GM23338 (cell line): ENCODE measurements at regions not wholly inside any gene's neighbourhood (a gene's known extent, or its start where the extent isn't known, plus 50 kb on each side); places are given as distances from the start of the nearest gene placed in this dataset.

Experiments used
- ATAC-seq: fragments of 200-7000 bp; cut with Tn5 transposase; 3 replicates; pipeline ENCODE4 v1.9.1; 2020
- DNase-seq: peaks from one replicate; pipeline ENCODE4 v3.0.0-alpha.2; 2015; ENCODE audit warnings: low spot score
- H2AFZ ChIP-seq: fragments of 200-600 bp; sonication (generic); 2 replicates; pipeline ENCODE4 v1.8.0; 2016; ENCODE audit warnings: antibody characterized with exemption, mild to moderate bottlenecking, moderate library complexity
- H3F3A ChIP-seq: fragments of 200-600 bp; sonication (generic); replicated peaks from 2 replicates; pipeline ENCODE4 v1.8.0; 2017; ENCODE audit warnings: antibody characterized with exemption, mixed run types, low read depth
- H3K27ac ChIP-seq: fragments of 200-600 bp; sonication (generic); 2 replicates; pipeline ENCODE4 v1.6.1; 2016; ENCODE audit warnings: low read depth
- H3K27me3 ChIP-seq: fragments of 200-600 bp; sonication (generic); 2 replicates; pipeline ENCODE4 v1.8.0; 2016; ENCODE audit warnings: mild to moderate bottlenecking, mixed run types, moderate library complexity; ENCODE audit not compliant: insufficient read depth
- H3K36me3 ChIP-seq: fragments of 200-600 bp; sonication (generic); 2 replicates; pipeline ENCODE4 v1.8.0; 2016; ENCODE audit warnings: mild to moderate bottlenecking; ENCODE audit not compliant: insufficient read depth
- H3K4me1 ChIP-seq: fragments of 200-600 bp; sonication (generic); 2 replicates; pipeline ENCODE4 v1.8.0; 2016; ENCODE audit warnings: mild to moderate bottlenecking, moderate library complexity; ENCODE audit not compliant: insufficient read depth
- H3K4me2 ChIP-seq: fragments of 200-600 bp; sonication (generic); 2 replicates; pipeline ENCODE4 v1.7.1; 2017; ENCODE audit warnings: mixed run types
- H3K4me3 ChIP-seq: fragments of 200-600 bp; sonication (generic); 2 replicates; pipeline ENCODE4 v1.6.1; 2016; ENCODE audit warnings: mixed run types
- H3K79me2 ChIP-seq: fragments of 200-600 bp; sonication (generic); replicated peaks from 2 replicates; pipeline ENCODE4 v1.8.0; 2017; ENCODE audit warnings: mild to moderate bottlenecking; ENCODE audit not compliant: insufficient read depth
- H3K9me2 ChIP-seq: fragments of 200-600 bp; sonication (generic); 2 replicates; pipeline ENCODE4 v1.8.0; 2017; ENCODE audit not compliant: insufficient read depth
- H4K20me1 ChIP-seq: fragments of 200-600 bp; sonication (generic); replicated peaks from 2 replicates; pipeline ENCODE4 v1.8.0; 2017; ENCODE audit warnings: mild to moderate bottlenecking; ENCODE audit not compliant: insufficient read depth
- H3K27ac Mint-ChIP-seq: 2 replicates; pipeline ENCODE4 v1.8.0; 2020; ENCODE audit warnings: inconsistent platforms, mild to moderate bottlenecking, moderate library complexity, mixed read lengths
- H3K27me3 Mint-ChIP-seq: 3 replicates; pipeline ENCODE4 v1.8.0; 2022; ENCODE audit warnings: low read depth, mild to moderate bottlenecking, moderate library complexity, mixed read lengths, inconsistent platforms; ENCODE audit not compliant: insufficient read depth, poor library complexity
- H3K36me3 Mint-ChIP-seq: 3 replicates; pipeline ENCODE4 v1.8.0; 2021; ENCODE audit warnings: low read depth, mild to moderate bottlenecking, inconsistent platforms, moderate library complexity, mixed read lengths
- H3K4me1 Mint-ChIP-seq: 3 replicates; pipeline ENCODE4 v1.8.0; 2020; ENCODE audit warnings: mild to moderate bottlenecking, inconsistent platforms, mixed read lengths
- H3K4me3 Mint-ChIP-seq: 3 replicates; pipeline ENCODE4 v1.8.0; 2021; ENCODE audit warnings: moderate library complexity, mild to moderate bottlenecking, inconsistent platforms, mixed read lengths
- H3K9me3 Mint-ChIP-seq: 3 replicates; pipeline ENCODE4 v1.8.0; 2020; ENCODE audit warnings: moderate library complexity, mild to moderate bottlenecking, inconsistent platforms, mixed read lengths
- CREB1 ChIP-seq: fragments of 250-450 bp; sonication (Bioruptor Pico); IDR thresholded peaks from 2 replicates; pipeline ENCODE4 v1.5.0; 2020; ENCODE audit warnings: low read depth, mild to moderate bottlenecking, moderate library complexity
- CTCF ChIP-seq, 2 experiments: fragments of 200-600 bp in 1 of 2; sonication (generic) in 1 of 2; conservative IDR thresholded peaks; 2 replicates each; pipeline versions ENCODE4 v1.5.1 to v1.6.1; 2016 to 2017; ENCODE audit warnings: antibody characterized with exemption in 2 of 2, low read depth in 2 of 2, mild to moderate bottlenecking in 2 of 2, moderate library complexity in 1 of 2
- EZH2 ChIP-seq: fragments of 200-600 bp; sonication (generic); IDR thresholded peaks from one replicate; pipeline ENCODE4 v1.8.0; 2017; ENCODE audit warnings: antibody characterized with exemption, mild to moderate bottlenecking, low read depth; ENCODE audit not compliant: unreplicated experiment
- JUNB ChIP-seq: IDR thresholded peaks from one replicate; pipeline ENCODE4 v1.6.1; 2016; ENCODE audit warnings: antibody characterized with exemption; ENCODE audit not compliant: unreplicated experiment
- NANOG ChIP-seq: IDR thresholded peaks from 2 replicates; pipeline ENCODE4 v1.6.1; 2016; ENCODE audit warnings: antibody characterized with exemption, borderline replicate concordance
- ZNF114 ChIP-seq: fragments of 250-450 bp; sonication (Bioruptor Pico); IDR thresholded peaks from 2 replicates; pipeline ENCODE4 v1.5.0; 2020; ENCODE audit warnings: mild to moderate bottlenecking, moderate library complexity
- ZNF331 ChIP-seq: fragments of 250-450 bp; sonication (Bioruptor Pico); IDR thresholded peaks from 2 replicates; pipeline ENCODE4 v1.5.0; 2020; ENCODE audit warnings: low read depth, mild to moderate bottlenecking, moderate library complexity
- ZNF462 ChIP-seq: fragments of 250-450 bp; sonication (Bioruptor Pico); IDR thresholded peaks from 2 replicates; pipeline ENCODE4 v1.5.0; 2020; ENCODE audit warnings: mild to moderate bottlenecking, moderate library complexity

- Histone ChIP-seq H3K27ac (no peak overlapping the region), H3K79me2 (no peaks in the 10 kb centered on the region), H4K20me1 (no peaks in the 10 kb centered on the region), H3K9me2 (0 out of 2 replicates have a peak, but pooled peaks cover 2% of the 10 kb centered on the region), H3K27me3 (no peaks in the 10 kb centered on the region), H3F3A (no peaks in the 10 kb centered on the region), H3K36me3 (no peaks in the 10 kb centered on the region), H3K4me2 (no peak overlapping the region), H3K4me3 (no peak overlapping the region), H3K4me1 (no peaks in the 10 kb centered on the region), H2AFZ (no peak overlapping the region)
- ATAC-seq (no peak), DNase-seq (no peak)
- Mint-ChIP-seq H3K27ac (no peak overlapping the region), H3K36me3 (no peaks in the 10 kb centered on the region), H3K27me3 (peaks cover 2% of the 10 kb centered on the region), H3K9me3 (no peaks in the 10 kb centered on the region), H3K4me1 (no peaks in the 10 kb centered on the region), H3K4me3 (no peak overlapping the region)
- TF ChIP-seq CTCF (conservative IDR thresholded peaks at IDR 0.05; ENCODE audit: low read depth in 2 of 2): no peak
- TF ChIP-seq CREB1: no peak
- no peak for TF ChIP-seq ZNF462
Measured at GRCh38 chr13:67950603-67951002, 720.5 kb upstream of the PCDH9 start.

- no peak overlapping the region for H3K27ac ChIP-seq
- no peaks in the 10 kb centered on the region for H3K36me3 ChIP-seq
- Mint-ChIP-seq H3K27me3 (peaks cover 2% of the 10 kb centered on the region), H3K27ac (no peak overlapping the region), H3K9me3 (no peaks in the 10 kb centered on the region), H3K4me1 (no peaks in the 10 kb centered on the region; the same call in 2 of the 3 replicates), H3K36me3 (no peaks in the 10 kb centered on the region), H3K4me3 (no peak overlapping the region)
- TF ChIP-seq EZH2 (no peak), JUNB (no peak), NANOG (no peak), ZNF114 (no peak), CTCF (conservative IDR thresholded peaks at IDR 0.05; ENCODE audit: low read depth in 2 of 2) (no peak), ZNF331 (no peak)
- H3K79me2 ChIP-seq: no peaks in the 10 kb centered on the region
- DNase-seq (no peak), ATAC-seq (no peak)
- no peaks in the 10 kb centered on the region for H3K9me2 ChIP-seq
- no peaks in the 10 kb centered on the region for H4K20me1 ChIP-seq
- no peaks in the 10 kb centered on the region for H3F3A ChIP-seq
- H3K4me3 ChIP-seq: no peak overlapping the region
- H3K27me3 ChIP-seq: no peaks in the 10 kb centered on the region
- no peak overlapping the region for H3K4me2 ChIP-seq
- H2AFZ ChIP-seq: no peak overlapping the region
- no peaks in the 10 kb centered on the region for H3K4me1 ChIP-seq
Measured at GRCh38 chr13:67946131-67946530, 716.0 kb upstream of the PCDH9 start.
